Liver (tissue), 8 donors: ENCODE measurements at regions not wholly inside any gene's neighbourhood (a gene's known extent, or its start where the extent isn't known, plus 50 kb on each side); places are given as distances from the start of the nearest gene placed in this dataset.

Experiments
- DNase-seq: peaks from one replicate; pipeline ENCODE4 v3.0.0-alpha.2; 2017; ENCODE audit warnings: low spot score
- H3K27ac ChIP-seq, 2 donors: one replicate each; pipeline ENCODE4 v1.7.0; 2013; ENCODE audit warnings: inconsistent platforms in 2 of 2, low read length in 2 of 2, control low read depth in 1 of 2, low read depth in 1 of 2, mild to moderate bottlenecking in 1 of 2
- H3K27me3 ChIP-seq, 4 donors: one replicate each; pipeline versions ENCODE4 v1.6.1 to v1.7.0; 2013; ENCODE audit warnings: low read length in 3 of 4, inconsistent platforms in 1 of 4, mild to moderate bottlenecking in 1 of 4, moderate library complexity in 1 of 4; ENCODE audit not compliant: control insufficient read depth in 4 of 4, insufficient read depth in 4 of 4
- H3K36me3 ChIP-seq, 4 donors: one replicate each; pipeline versions ENCODE4 v1.6.1 to v1.7.0; 2013; ENCODE audit warnings: low read length in 3 of 4, mild to moderate bottlenecking in 3 of 4, low read depth in 1 of 4, moderate library complexity in 1 of 4; ENCODE audit not compliant: control insufficient read depth in 4 of 4, insufficient read depth in 3 of 4
- H3K4me1 ChIP-seq, 4 donors: one replicate each; pipeline versions ENCODE4 v1.6.1 to v1.7.0; 2013; ENCODE audit warnings: low read length in 3 of 4, mild to moderate bottlenecking in 3 of 4, moderate library complexity in 1 of 4; ENCODE audit not compliant: control insufficient read depth in 4 of 4, insufficient read depth in 4 of 4
- H3K4me3 ChIP-seq, 3 donors: one replicate each; pipeline versions ENCODE4 v1.6.1 to v1.7.0; 2013; ENCODE audit warnings: low read length in 3 of 3, control low read depth in 1 of 3, low read depth in 1 of 3, mild to moderate bottlenecking in 1 of 3
- H3K9ac ChIP-seq, 2 donors: one replicate each; pipeline ENCODE4 v1.7.0; 2013; ENCODE audit warnings: low read length in 2 of 2, mild to moderate bottlenecking in 2 of 2, moderate library complexity in 2 of 2, control low read depth in 1 of 2, low read depth in 1 of 2
- H3K9me3 ChIP-seq, 4 donors: one replicate each; pipeline versions ENCODE4 v1.6.1 to v1.7.0; 2013; ENCODE audit warnings: low read length in 3 of 4; ENCODE audit not compliant: control insufficient read depth in 4 of 4
- ATF3 ChIP-seq: IDR thresholded peaks from 2 replicates; pipeline ENCODE4 v1.6.1; 2016; ENCODE audit warnings: antibody characterized with exemption
- CTCF ChIP-seq: fragments of 150-350 bp; IDR thresholded peaks from 2 replicates; pipeline ENCODE4 v1.5.1; 2017; ENCODE audit warnings: improper control_type of control experiment, low read depth, low read length; ENCODE audit not compliant: missing input control
- EGR1 ChIP-seq, 2 donors: IDR thresholded peaks; 2 replicates each; pipeline ENCODE4 v1.6.1; 2016 to 2018; ENCODE audit warnings: antibody characterized with exemption in 2 of 2, low read depth in 2 of 2
- FOXA1 ChIP-seq: IDR thresholded peaks from 2 replicates; pipeline ENCODE4 v1.6.1; 2016; ENCODE audit warnings: antibody characterized with exemption
- FOXA2 ChIP-seq: IDR thresholded peaks from 2 replicates; pipeline ENCODE4 v1.6.1; 2016; ENCODE audit warnings: antibody characterized with exemption
- GABPA ChIP-seq, 2 donors: IDR thresholded peaks in 1 of 2; conservative IDR thresholded peaks in 1 of 2; 2 replicates each; pipeline ENCODE4 v1.6.1; 2016; ENCODE audit warnings: antibody characterized with exemption in 2 of 2, mild to moderate bottlenecking in 1 of 2, moderate library complexity in 1 of 2
- HNF4A ChIP-seq, 2 donors: conservative IDR thresholded peaks; 2 replicates each; pipeline ENCODE4 v1.6.1; 2016; ENCODE audit warnings: antibody characterized with exemption in 2 of 2, mild to moderate bottlenecking in 2 of 2
- JUND ChIP-seq, 2 donors: IDR thresholded peaks; 2 replicates each; pipeline ENCODE4 v1.6.1; 2016; ENCODE audit warnings: antibody characterized with exemption in 2 of 2
- MAX ChIP-seq: IDR thresholded peaks from 2 replicates; pipeline ENCODE4 v1.6.1; 2016; ENCODE audit warnings: antibody characterized with exemption
- NR2F2 ChIP-seq: IDR thresholded peaks from 2 replicates; pipeline ENCODE4 v1.6.1; 2016; ENCODE audit warnings: antibody characterized with exemption
- RAD21 ChIP-seq, 2 donors: IDR thresholded peaks; 2 replicates each; pipeline ENCODE4 v1.6.1; 2016; ENCODE audit warnings: antibody characterized with exemption in 2 of 2, mild to moderate bottlenecking in 2 of 2
- REST ChIP-seq: IDR thresholded peaks from 2 replicates; pipeline ENCODE4 v1.6.1; 2016; ENCODE audit warnings: antibody characterized with exemption, mild to moderate bottlenecking
- RXRA ChIP-seq, 2 donors: IDR thresholded peaks; 2 replicates each; pipeline ENCODE4 v1.6.1; 2017 to 2018; ENCODE audit warnings: antibody characterized with exemption in 2 of 2, mild to moderate bottlenecking in 1 of 2
- SP1 ChIP-seq: IDR thresholded peaks from 2 replicates; pipeline ENCODE4 v1.6.1; 2018; ENCODE audit warnings: antibody characterized with exemption, mild to moderate bottlenecking
- TAF1 ChIP-seq: conservative IDR thresholded peaks from 2 replicates; pipeline ENCODE4 v1.6.1; 2016; ENCODE audit warnings: antibody characterized with exemption, mild to moderate bottlenecking
- ZBTB33 ChIP-seq: IDR thresholded peaks from 2 replicates; pipeline ENCODE4 v1.6.1; 2016; ENCODE audit warnings: antibody characterized with exemption
- WGBS: extraction: QIAGEN DNeasy Blood & Tissue Kit; methylation state at CpG from one replicate; pipeline ENCODE4 v1.1.7; 2013; 5-methylcytosine and 5-hydroxymethylcytosine counted together
- donor health status: healthy.
- donor health status: healthy.
- donor health status: healthy.
- donor health status: healthy.
- donor health status: healthy.

GRCh38 chr4:17238633-17239032 is 273.3 kb downstream of the QDPR start:
- H3K9ac ChIP-seq, result no peak overlapping the region
- 92% methylated on average over 6 of the region's 6 CpGs for whole genome bisulfite sequencing
- TF ChIP-seq CTCF (no peak), FOXA2 (no peak), JUND (IDR thresholded peaks at IDR 0.05) (no peak), GABPA (IDR thresholded peaks at IDR 0.05 in 1 of 2, conservative IDR thresholded peaks at IDR 0.05 in 1 of 2) (no peak), NR2F2 (no peak), ZBTB33 (no peak), RXRA (IDR thresholded peaks at IDR 0.05) (no peak), MAX (no peak), HNF4A (conservative IDR thresholded peaks at IDR 0.05) (no peak)

GRCh38 chr4:17236686-17237085 is 275.2 kb downstream of the QDPR start:
- 85% methylated on average over 1 of the region's 1 CpG for WGBS

More at GRCh38 chr4:17238633-17239032, 273.3 kb downstream of the QDPR start:
- no peaks in the 10 kb centered on the region for H3K9me3 ChIP-seq
- no peaks in the 10 kb centered on the region for H3K27me3 ChIP-seq
- no peaks in the 10 kb centered on the region for H3K36me3 ChIP-seq
- no peak for DNase-seq
- no peak overlapping the region for H3K27ac ChIP-seq
- no peaks in the 10 kb centered on the region for H3K4me1 ChIP-seq
- no peak overlapping the region for H3K4me3 ChIP-seq

More at GRCh38 chr4:17236686-17237085, 275.2 kb downstream of the QDPR start:
- H3K27me3 ChIP-seq, result no peaks in the 10 kb centered on the region
- H3K36me3 ChIP-seq, result no peaks in the 10 kb centered on the region
- no peak for TF ChIP-seq RXRA (IDR thresholded peaks at IDR 0.05)
- no peak for TF ChIP-seq JUND (IDR thresholded peaks at IDR 0.05)
- TF ChIP-seq ATF3, result no peak
- no peak for TF ChIP-seq ZBTB33
- no peak for TF ChIP-seq GABPA (IDR thresholded peaks at IDR 0.05 in 1 of 2, conservative IDR thresholded peaks at IDR 0.05 in 1 of 2)
- TF ChIP-seq NR2F2, result no peak
- TF ChIP-seq SP1, result no peak
- TF ChIP-seq MAX, result no peak
- no peak for TF ChIP-seq REST
- no peak for TF ChIP-seq CTCF
- TF ChIP-seq FOXA1, result no peak
- TF ChIP-seq EGR1 (IDR thresholded peaks at IDR 0.05; ENCODE audit: low read depth in 2 of 2), result no peak
- TF ChIP-seq RAD21 (IDR thresholded peaks at IDR 0.05), result no peak
- no peak for TF ChIP-seq TAF1
- no peak for DNase-seq
- H3K4me1 ChIP-seq, result no peaks in the 10 kb centered on the region
- no peak overlapping the region for H3K27ac ChIP-seq
- no peaks in the 10 kb centered on the region for H3K9me3 ChIP-seq
- H3K9ac ChIP-seq, result no peak overlapping the region
- no peak overlapping the region for H3K4me3 ChIP-seq
